ENCODE measurements at regions not wholly inside any gene's neighbourhood (a gene's known extent, or its start where the extent isn't known, plus 50 kb on each side); places are given as distances from the start of the nearest gene placed in this dataset.
"Not testable (repeated sequence)": the region's sequence is repeated elsewhere in the genome, so short reads cannot be mapped to it uniquely, and the experiment has no call there.

GRCh38 chr1:157288006-157288405 is 149.8 kb upstream of the ETV3 start:
- DNase-seq = no peak

DNA sequence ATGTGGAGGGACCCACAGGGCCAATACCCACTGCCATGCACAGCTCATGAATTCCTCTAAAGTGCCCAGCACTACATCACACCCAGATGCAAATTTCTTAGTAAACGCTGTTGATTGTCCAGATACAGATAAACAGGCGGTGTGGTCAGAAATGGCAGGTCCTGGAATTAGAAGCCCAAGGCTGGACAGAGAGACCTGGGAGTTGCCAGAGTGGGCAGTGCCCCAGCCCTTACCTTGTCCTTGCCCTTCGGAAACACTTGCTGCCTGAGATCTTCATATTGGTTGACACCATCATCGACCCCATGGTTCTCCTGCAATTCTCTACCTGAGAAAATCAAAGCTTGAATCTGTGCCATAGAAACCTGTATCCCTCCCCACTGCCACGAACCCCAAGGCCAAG is 149.3 kb upstream of the ETV3 start:
- no peak for DNase-seq

- DNase-seq = no peak
Measured at GRCh38 chr1:157286646-157287420, 148.6 kb upstream of the ETV3 start.

- DNase-seq = no peak
Measured at GRCh38 chr1:157286096-157286495, 147.9 kb upstream of the ETV3 start.

- DNase-seq = no peak
Measured at GRCh38 chr1:157284451-157284850, 146.3 kb upstream of the ETV3 start.

- DNase-seq = no peak
Measured at GRCh38 chr1:157279802-157280140, 141.6 kb upstream of the ETV3 start.

GRCh38 chr1:157279138-157279801 is 141.1 kb upstream of the ETV3 start:
- DNase-seq = no peak

- DNase-seq = no peak
Measured at GRCh38 chr1:157278383-157279137, 140.4 kb upstream of the ETV3 start.

DNA sequence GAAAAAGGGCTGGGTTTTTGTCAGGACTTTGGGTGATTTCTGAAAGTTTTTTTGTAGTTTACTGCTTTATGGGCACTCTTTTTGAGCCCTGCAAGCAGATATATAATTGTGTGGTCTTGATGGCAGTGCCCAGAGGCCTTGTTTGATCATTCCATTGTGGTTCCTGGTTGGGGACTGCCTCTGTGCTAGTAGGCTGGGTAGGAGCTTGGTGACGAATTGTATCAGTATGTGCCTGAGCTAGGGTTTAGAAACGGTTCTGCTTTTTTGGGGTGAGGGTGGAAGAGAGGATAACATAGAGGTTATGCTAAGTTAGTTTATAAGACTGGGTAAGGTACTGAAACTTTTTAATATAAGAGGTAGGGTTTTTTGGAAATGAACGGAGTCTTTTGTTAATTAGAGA is 139.7 kb upstream of the ETV3 start:
- no peak for DNase-seq

DNA sequence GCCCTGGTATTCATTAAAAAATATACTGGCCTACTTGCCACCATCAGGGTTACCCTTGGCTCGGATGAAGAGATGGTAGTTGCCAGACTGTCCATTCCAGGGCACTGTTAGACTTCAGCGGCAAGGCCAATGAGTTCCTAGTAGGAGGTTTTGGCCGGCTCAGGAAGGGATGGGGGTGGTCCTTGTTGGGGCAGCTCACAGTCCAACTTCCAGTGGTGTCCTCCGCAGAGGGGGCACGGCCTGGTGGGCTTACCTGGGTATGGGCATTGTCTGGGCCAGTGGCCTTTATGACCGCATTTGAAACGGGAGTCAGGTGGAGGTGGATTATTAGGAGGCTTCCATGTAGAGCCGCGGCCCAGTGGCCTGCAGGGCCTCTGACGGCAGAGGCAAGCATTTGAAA is 139.1 kb upstream of the ETV3 start:
- DNase-seq = no peak

DNA sequence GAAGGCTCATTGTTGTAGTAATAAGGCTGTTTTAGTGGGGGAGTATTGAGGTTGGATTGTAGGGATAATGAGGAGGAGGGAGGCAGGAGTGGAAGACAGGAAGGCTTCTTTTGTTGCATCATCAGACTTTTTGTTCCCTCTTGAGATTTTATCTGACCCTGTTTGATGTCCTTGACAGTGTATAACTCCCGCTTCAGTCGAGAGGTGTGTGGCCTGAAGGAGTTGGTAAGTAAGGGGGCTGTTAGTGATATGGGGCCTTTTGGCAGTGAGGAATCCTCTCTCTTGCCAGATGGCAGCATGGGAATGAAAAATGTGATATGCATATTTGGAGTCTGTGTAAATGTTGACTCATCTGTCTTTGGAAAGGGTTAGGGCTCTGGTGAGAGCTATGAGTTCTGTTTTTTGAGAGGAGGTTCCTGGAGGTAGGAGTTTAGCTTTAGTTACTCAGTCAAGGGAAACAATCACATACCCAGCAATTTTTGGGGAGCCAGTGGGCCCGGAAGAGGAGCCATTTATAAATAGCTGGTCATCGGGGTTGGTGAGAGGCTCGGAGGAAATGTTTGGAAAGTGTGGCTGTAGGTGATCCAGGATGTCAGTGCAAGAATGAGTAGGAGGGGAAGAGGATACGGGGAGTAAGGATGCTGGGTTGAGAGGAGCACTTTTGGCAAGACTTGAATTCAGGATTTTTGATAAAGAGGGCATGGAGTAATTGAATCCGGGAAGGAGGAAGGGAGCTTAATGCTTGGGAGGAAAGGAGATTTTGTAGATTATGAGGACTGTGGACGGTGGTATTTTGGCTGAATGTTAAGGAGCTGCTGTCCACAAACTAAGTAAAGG is 136.7 kb upstream of the ETV3 start:
- DNase-seq = no peak

DNA sequence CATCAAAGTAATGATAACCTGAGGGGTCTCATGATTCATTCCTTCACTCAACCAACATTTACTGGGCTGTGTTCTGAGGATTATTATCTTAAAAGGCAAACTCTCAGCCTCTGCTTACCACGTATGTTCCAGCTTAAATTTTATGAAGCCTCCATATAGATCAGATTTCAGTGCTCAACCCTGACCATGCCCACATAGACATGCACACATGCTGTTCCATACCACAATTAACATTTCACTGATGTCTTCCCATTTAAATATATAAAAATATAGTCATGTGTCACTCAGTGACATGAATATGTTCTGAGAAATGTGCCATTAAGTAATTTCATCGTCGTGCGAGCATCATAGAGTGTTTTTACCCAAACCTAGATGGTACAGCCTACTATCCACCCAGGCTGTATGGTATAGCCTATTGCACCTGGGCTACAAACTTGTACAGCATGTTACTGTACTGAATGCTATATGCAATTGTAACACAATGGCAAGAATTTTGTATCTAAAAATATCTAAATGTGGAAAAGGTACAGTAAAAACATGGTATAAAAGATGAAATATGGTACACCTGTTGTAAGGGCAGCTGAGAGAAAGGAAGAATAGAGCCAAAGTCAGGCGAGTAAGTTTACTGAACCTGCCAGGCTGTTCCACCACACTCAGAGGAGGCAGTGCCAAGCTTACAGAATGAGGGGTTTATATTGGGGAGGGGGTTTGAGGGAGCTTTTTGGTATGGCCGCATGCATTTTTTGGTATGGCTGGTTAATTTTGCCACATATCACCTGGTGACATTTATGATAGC is 134.7 kb upstream of the ETV3 start:
- DNase-seq = no peak

GRCh38 chr1:157272264-157272663 is 134.1 kb upstream of the ETV3 start:
- DNase-seq = no peak

- DNase-seq = no peak
Measured at GRCh38 chr1:157270705-157271274, 132.6 kb upstream of the ETV3 start.

- no peak for DNase-seq
Measured at GRCh38 chr1:157269656-157270375, 131.6 kb upstream of the ETV3 start.

DNA sequence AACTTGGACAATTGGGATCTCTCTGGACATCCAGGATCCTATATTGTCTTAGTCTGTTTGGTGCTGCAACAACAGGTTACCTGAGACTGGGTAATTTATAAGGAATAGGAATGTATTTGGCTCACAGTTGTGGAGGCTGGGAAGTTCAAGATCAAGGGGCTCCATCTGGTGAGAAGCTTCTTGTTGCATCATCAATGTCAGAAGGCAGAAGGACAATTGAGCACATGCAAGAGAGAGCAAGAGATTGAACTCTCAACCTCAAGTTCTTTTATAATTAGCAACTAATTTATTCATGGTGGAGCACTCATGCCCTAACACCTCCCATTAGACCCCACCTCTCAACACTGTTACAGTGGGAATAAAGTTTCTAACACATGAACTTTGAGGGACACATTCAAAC is 124.7 kb upstream of the ETV3 start:
- DNase-seq = no peak

GRCh38 chr1:157262422-157262821 is 124.2 kb upstream of the ETV3 start:
- DNase-seq = no peak

DNA sequence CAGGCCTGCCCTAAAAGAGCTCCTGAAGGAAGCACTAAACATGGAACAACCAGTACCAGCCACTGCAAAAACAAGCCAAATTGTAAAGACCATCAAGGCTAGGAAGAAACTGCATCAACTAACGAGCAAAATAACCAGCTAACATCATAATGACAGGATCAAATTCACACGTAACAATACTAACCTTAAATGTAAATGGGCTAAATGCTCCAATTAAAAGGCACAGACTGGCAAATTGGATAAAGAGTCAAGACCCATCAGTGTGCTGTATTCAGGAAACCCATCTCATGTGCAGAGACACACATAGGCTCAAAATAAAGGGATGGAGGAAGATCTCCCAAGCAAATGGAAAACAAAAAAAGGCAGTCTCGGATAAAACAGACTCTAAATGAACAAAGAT is 117.7 kb upstream of the ETV3 start:
- DNase-seq = not testable (repeated sequence)

DNA sequence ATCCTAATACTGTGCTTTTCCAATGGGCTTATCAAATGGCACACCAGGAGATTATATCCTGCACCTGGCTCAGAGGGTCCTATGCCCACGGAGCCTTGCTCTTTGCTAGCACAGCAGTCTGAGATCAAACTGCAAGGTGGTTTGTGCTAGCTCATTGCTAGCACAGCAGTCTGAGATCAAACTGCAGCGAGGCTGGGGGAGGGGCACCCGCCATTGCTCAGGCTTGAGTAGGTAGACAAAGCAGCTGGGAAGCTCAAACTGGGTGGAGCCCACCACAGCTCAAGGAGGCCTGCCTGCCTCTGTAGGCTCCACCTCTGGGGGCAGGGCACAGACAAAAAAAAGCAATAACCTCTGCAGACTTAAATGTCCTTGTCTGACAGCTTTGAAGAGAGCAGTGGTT is 116.0 kb upstream of the ETV3 start:
- not testable (repeated sequence) for DNase-seq

DNA sequence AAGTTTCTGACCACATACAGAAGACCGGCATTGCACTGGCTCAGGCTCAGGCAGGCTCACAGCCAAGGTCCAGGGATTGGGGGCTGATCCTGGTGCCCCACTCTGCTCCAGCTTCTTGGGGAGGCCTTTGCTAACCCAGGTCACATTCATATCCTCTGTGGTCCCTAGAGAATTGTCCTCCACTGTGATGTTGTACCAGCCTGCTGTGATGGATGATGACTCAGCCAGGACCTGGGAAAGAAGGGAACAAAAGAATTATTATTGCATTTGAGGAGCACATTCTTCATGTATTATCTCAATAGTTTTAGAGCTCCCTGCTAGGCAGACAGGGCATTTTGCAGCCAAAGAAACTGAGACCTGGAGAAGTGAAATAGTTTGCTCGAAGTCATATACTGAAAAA is 114.3 kb upstream of the ETV3 start:
- no peak for DNase-seq

DNA sequence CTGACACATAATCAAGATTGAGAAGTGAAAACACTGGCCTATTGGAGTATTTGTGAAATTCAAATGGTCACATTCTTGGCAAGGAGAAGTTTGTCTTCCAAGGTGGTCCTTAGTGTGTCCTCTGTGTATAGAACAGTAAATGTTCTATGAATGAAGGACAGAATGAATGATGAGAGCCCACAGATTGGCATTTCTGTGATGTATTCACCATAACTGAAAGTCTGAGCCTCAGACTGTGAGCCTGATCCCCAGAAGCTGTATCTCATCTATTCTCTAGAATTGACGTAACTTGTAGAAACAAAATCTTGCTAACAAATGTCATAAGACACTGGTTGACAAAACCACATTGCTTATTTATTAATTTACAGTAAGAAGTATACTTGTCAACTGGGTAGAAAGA is 111.5 kb upstream of the ETV3 start:
- no peak for DNase-seq
